Muscle of leg (tissue), 3 donors: ENCODE measurements at regions not wholly inside any gene's neighbourhood (a gene's known extent, or its start where the extent isn't known, plus 50 kb on each side); places are given as distances from the start of the nearest gene placed in this dataset.

Source experiments
- DNase-seq: peaks from one replicate; pipeline ENCODE4 v3.0.0; 2013
- H3K27ac ChIP-seq: one replicate; pipeline ENCODE4 v1.5.1; 2013; ENCODE audit warnings: mild to moderate bottlenecking, low read length, control low read depth
- H3K27me3 ChIP-seq: one replicate; pipeline ENCODE4 v1.6.1; 2013; ENCODE audit warnings: low read length; ENCODE audit not compliant: control insufficient read depth, insufficient read depth
- H3K36me3 ChIP-seq: one replicate; pipeline ENCODE4 v1.6.1; 2013; ENCODE audit warnings: low read length; ENCODE audit not compliant: control insufficient read depth, insufficient read depth
- H3K4me1 ChIP-seq: one replicate; pipeline ENCODE4 v1.6.1; 2013; ENCODE audit warnings: low read length; ENCODE audit not compliant: control insufficient read depth, insufficient read depth
- H3K4me3 ChIP-seq: one replicate; pipeline ENCODE4 v1.5.1; 2013; ENCODE audit warnings: low read length, control low read depth
- H3K9me3 ChIP-seq: replicated peaks from 2 replicates; pipeline ENCODE4 v1.6.1; 2013; ENCODE audit warnings: low read depth, low read length; ENCODE audit not compliant: control insufficient read depth
- WGBS: methylation state at CpG from one replicate; pipeline ENCODE4 v1.1.5; 2013; ENCODE audit warnings: missing lambda C conversion rate; ENCODE audit not compliant: insufficient coverage; 5-methylcytosine and 5-hydroxymethylcytosine counted together

DNA sequence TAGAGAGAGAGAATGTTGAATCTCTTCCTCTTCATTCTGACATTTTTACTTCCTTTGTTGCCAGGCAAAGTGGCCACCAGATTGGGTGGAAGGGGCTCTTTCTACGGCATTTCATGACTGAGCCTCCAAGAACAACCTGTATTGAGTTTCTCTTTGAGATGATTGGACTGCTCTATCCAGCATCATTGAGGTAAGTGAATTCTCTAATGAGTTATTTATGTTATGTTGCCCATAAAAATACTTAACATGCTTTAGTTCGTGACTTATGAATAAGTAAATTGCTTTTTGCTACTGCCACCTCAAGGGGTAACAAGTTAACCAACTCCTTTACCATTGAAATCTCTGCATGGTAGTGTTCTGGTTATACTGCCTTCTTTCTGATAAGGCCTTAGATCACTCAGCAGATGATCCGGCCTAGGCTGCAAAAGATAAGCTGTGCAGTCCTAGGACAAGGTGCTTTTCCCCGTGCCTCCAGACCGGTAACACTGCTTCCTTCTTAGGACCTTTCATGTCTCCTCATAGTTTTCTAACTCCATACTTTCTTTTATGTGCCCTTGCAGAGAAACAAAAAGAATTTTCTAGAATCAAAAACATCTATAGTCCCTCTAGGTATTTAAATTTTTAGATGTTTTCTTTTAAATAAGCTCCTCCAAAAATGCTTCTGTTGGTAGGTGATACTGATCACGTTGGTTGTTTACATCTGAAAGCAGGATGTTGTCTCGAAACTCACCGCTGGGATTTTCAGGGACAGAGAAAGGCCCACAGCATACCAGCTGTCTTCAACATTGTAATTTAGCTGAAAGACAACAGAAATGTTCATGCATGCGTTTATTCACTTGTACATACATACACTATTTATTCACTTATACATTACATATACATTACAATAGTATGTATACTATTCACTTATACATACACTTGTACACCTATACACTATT lies 157.1 kb upstream of the RBPJ start:
- H3K4me3 ChIP-seq: no peak overlapping the region
- no peaks in the 10 kb centered on the region for H3K27me3 ChIP-seq
- DNase-seq: no peak
- 69% methylated on average over 6 of the region's 9 CpGs for WGBS
- no peaks in the 10 kb centered on the region for H3K9me3 ChIP-seq
- no peaks in the 10 kb centered on the region for H3K36me3 ChIP-seq
- H3K27ac ChIP-seq: no peak overlapping the region
- peaks cover 3% of the 10 kb centered on the region for H3K4me1 ChIP-seq

DNA sequence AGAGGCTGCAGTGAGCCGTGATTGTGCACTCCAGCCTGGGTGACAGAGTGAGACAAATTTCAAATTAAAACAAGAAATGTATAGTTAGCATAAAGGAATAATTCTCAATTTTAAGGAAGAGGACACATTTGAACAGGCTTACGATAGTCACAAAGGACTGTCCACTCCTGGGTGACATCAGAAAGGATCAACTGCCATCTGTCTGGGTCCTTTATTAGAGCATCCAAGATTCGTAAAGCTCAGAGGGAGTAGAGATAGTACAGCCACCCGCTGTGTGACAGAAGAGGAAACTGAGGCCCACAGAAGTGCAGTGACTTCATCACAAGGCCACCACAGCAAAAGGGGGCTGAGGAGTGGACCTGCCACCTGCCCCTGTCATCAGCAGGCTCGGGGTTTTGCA lies 149.3 kb upstream of the RBPJ start:
- H3K9me3 ChIP-seq: no peaks in the 10 kb centered on the region
- peaks cover 47% of the 10 kb centered on the region for H3K4me1 ChIP-seq
- 64% methylated on average over 4 of the region's 5 CpGs for WGBS
- no peak overlapping the region for H3K4me3 ChIP-seq
- no peaks in the 10 kb centered on the region for H3K36me3 ChIP-seq
- no peak for DNase-seq
- peak overlapping the region; percentile 91 for H3K27ac ChIP-seq
- no peaks in the 10 kb centered on the region for H3K27me3 ChIP-seq

GRCh38 chr4:26171941-26172340 lies 148.9 kb upstream of the RBPJ start:
- Histone ChIP-seq H3K4me3 (no peak overlapping the region), H3K27me3 (no peaks in the 10 kb centered on the region), H3K4me1 (peaks cover 51% of the 10 kb centered on the region), H3K9me3 (no peaks in the 10 kb centered on the region), H3K36me3 (no peaks in the 10 kb centered on the region), H3K27ac (peak overlapping the region; percentile 91)
- peak; percentile 96 for DNase-seq
- WGBS: 14% methylated on average over 1 of the region's 9 CpGs

GRCh38 chr4:26173619-26174018 lies 147.2 kb upstream of the RBPJ start:
- Histone ChIP-seq H3K4me1 (peaks cover 60% of the 10 kb centered on the region), H3K36me3 (no peaks in the 10 kb centered on the region), H3K27ac (peak overlapping the region; percentile 54), H3K9me3 (no peaks in the 10 kb centered on the region), H3K4me3 (no peak overlapping the region), H3K27me3 (no peaks in the 10 kb centered on the region)
- peak; percentile 58 for DNase-seq
- 27% methylated on average over 4 of the region's 7 CpGs for WGBS

DNA sequence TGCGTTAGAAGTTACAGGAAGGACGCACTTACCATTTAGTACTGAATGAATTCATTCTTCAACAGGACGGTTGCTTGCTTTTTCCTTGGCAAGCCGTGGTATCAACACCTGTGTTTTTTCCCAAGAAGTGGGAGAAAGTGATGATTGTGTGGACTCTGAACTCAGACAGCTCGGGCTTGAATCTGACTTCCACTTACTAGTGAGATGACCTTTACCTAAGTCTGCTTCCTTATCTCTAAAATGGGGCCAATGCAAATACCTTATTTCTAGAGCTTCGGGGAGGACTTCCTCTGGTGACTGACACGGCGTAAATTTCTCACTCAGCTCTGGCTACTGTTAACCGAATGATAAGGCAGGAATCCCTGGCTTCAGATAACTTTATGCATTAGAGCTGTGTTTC lies 146.8 kb upstream of the RBPJ start:
- DNase-seq: peak; percentile 45
- Histone ChIP-seq H3K9me3 (no peaks in the 10 kb centered on the region), H3K36me3 (no peaks in the 10 kb centered on the region), H3K27me3 (no peaks in the 10 kb centered on the region), H3K4me1 (peaks cover 64% of the 10 kb centered on the region), H3K27ac (peak overlapping the region; percentile 54), H3K4me3 (no peak overlapping the region)
- WGBS: no CpG with 5 or more reads among the region's 9 CpGs

DNA sequence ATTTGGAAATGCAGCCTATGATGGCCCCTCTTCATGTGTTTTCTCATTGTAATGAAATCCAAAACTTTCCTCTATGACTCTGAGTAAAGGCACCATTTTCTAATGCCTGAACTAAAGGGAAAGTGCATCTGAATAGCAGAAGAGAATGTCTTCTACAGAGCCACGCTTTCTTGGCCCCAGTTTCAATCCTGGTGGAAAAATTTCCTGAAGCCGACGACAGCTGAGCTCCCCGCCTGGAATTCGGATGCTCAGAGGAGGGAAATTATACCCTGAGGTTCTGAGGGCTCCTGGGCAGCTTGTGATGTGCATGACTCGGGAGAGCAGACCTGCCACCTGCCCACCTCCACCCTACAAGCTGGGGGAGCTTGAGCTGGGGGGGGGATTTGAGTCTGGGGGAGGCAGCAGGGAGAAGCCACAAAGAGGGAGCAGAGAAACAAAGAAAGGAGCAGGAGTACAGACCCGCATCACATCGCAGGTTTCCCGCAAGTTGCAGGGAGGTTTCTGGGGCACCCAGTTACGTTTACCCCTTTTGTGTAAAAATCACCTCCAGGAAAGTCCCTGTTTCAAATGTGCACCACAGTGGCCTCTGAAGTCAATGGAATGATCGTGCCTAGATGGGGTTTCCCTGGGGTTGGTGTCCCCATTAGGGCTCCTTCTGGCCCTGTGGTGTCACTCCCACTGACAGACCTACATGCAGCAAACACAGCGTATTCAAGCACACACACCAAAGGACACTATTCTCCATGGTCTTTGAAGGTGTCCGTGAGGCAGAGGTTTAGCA lies 145.6 kb upstream of the RBPJ start:
- Histone ChIP-seq H3K9me3 (no peaks in the 10 kb centered on the region), H3K27me3 (no peaks in the 10 kb centered on the region), H3K27ac (peak overlapping the region; percentile 54), H3K4me3 (no peak overlapping the region), H3K4me1 (peaks cover 64% of the 10 kb centered on the region), H3K36me3 (no peaks in the 10 kb centered on the region)
- peak; percentile 94 for DNase-seq
- WGBS: 71% methylated on average over 5 of the region's 13 CpGs

GRCh38 chr4:26175905-26176470 lies 144.8 kb upstream of the RBPJ start:
- H3K4me1 ChIP-seq: peaks cover 64% of the 10 kb centered on the region
- H3K36me3 ChIP-seq: no peaks in the 10 kb centered on the region
- H3K9me3 ChIP-seq: no peaks in the 10 kb centered on the region
- peak overlapping the region; percentile 82 for H3K27ac ChIP-seq
- H3K27me3 ChIP-seq: no peaks in the 10 kb centered on the region
- WGBS: no CpG with 5 or more reads among the region's 4 CpGs
- no peak for DNase-seq
- H3K4me3 ChIP-seq: no peak overlapping the region

GRCh38 chr4:26176598-26177149 lies 144.1 kb upstream of the RBPJ start:
- Histone ChIP-seq H3K36me3 (no peaks in the 10 kb centered on the region), H3K27me3 (no peaks in the 10 kb centered on the region), H3K4me1 (peaks cover 60% of the 10 kb centered on the region), H3K9me3 (no peaks in the 10 kb centered on the region), H3K4me3 (no peak overlapping the region), H3K27ac (peak overlapping the region; percentile 82)
- 6% methylated on average over 3 of the region's 8 CpGs for WGBS
- DNase-seq: peak; percentile 95

DNA sequence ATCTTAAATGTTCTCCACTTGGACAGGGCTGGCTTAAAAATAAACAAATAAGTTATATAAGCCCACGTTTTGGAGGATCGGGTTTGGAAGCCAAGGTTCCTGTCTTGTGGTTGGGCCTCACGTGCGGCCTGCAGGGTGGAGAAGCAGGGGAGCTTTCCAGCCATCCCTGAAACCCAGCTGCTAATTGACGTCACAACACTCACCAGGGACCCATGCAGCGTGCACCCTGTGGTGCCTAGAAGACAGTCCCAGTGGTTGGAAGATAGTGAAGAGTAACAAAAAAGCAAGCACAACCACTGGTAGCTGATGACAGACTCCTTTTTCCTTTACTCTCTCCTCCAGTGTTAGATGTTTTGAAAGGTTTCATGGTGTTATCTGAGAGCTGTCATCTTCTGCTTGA lies 142.0 kb upstream of the RBPJ start:
- Histone ChIP-seq H3K4me3 (no peak overlapping the region), H3K27me3 (no peaks in the 10 kb centered on the region), H3K27ac (peak overlapping the region; percentile 31), H3K4me1 (peaks cover 42% of the 10 kb centered on the region), H3K36me3 (no peaks in the 10 kb centered on the region), H3K9me3 (no peaks in the 10 kb centered on the region)
- no CpG with 5 or more reads among the region's 6 CpGs for WGBS
- peak; percentile 91 for DNase-seq

DNA sequence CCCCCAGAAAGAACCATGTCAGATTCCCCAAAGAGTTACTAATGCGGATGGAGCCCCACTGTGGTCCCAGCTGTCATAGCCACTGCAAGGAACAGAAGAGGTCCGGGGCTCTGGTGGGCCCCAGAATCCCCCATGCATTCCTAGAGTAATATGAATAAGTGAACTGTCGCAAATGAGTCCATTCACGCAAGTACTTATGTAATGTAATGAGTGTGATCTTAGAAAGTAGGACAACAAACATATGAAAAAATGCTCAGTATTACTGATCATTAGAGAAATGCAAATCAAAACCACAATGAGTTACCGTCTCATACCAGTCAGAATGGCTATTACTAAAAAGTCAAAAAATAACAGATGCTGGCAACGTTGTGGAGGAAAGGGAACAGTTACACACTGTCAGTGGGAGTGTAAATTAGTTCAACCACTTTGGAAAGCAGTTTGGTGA lies 141.5 kb upstream of the RBPJ start:
- no peak for DNase-seq
- WGBS: 67% methylated on average over 1 of the region's 6 CpGs
- Histone ChIP-seq H3K36me3 (no peaks in the 10 kb centered on the region), H3K4me1 (peaks cover 38% of the 10 kb centered on the region), H3K27ac (peak overlapping the region; percentile 15), H3K9me3 (no peaks in the 10 kb centered on the region), H3K27me3 (no peaks in the 10 kb centered on the region), H3K4me3 (no peak overlapping the region)
